HepG2 (cell line): ENCODE measurements at regions not wholly inside any gene's neighbourhood (a gene's known extent, or its start where the extent isn't known, plus 50 kb on each side); places are given as distances from the start of the nearest gene placed in this dataset.
A peak's percentile ranks its signal among the peaks of the same experiment; 100 is the strongest.

Source experiments
- ATAC-seq: fragments of 200-7000 bp; cut with Tn5 transposase; 3 replicates; pipeline ENCODE4 v1.9.1; 2020; ENCODE audit warnings: mild to moderate bottlenecking, moderate library complexity
- BruUV-seq: library from RNA; stranded (reverse); fragments of 400-500 nt; replicated peaks from 2 replicates; lab custom pipeline; 2021; lab: Mats Ljungman, UMichigan
- CTCF ChIA-PET: fragments of 300-600 bp; formaldehyde crosslinking; extraction: SDS; loops from one replicate; lab custom pipeline; 2021; ENCODE audit warnings: low total read pairs, inconsistent platforms, low intra/inter-chr PET ratio; lab: Yijun Ruan, JAX
- POLR2A ChIA-PET: fragments of 350-600 bp; sonication (Branson Sonifier 250); formaldehyde crosslinking; loops from one replicate; lab custom pipeline; 2020; ENCODE audit warnings: antibody characterized with exemption, inconsistent platforms; lab: Yijun Ruan, JAX
- DNase-seq: peaks from one replicate; pipeline ENCODE4 v3.0.0-alpha.2; 2015; ENCODE audit warnings: low spot score
- FAIRE-seq: peaks from 3 replicates; lab custom pipeline; 2011; peaks lifted over from hg19 to GRCh38; lab: Jason Lieb, UNC
- H2AFZ ChIP-seq: one replicate; pipeline ENCODE4 v1.6.1; 2011; ENCODE audit warnings: low read length, inconsistent platforms
- H3K27ac ChIP-seq: fragments of 300-600 bp; 3 replicates; pipeline ENCODE4 v1.8.0; 2011; ENCODE audit warnings: mixed run types, mild to moderate bottlenecking, mixed read lengths, low read length, inconsistent platforms; ENCODE audit not compliant: insufficient read depth; ENCODE audit errors: extremely low read length
- H3K27me3 ChIP-seq, 2 experiments: fragments of 200-600 bp in 1 of 2; 2 replicates in 1 of 2; 3 replicates in 1 of 2; pipeline versions ENCODE4 v1.6.0 to v1.8.0; 2011; ENCODE audit warnings: low read length in 2 of 2, mild to moderate bottlenecking in 2 of 2, moderate library complexity in 2 of 2, inconsistent platforms in 1 of 2; ENCODE audit not compliant: insufficient read depth in 2 of 2, control insufficient read depth in 1 of 2
- H3K36me3 ChIP-seq, 2 experiments: fragments of 200-600 bp in 1 of 2; replicated peaks in 1 of 2; 2 replicates in 1 of 2; 3 replicates in 1 of 2; pipeline versions ENCODE4 v1.5.1 to v1.8.0; 2011; ENCODE audit warnings: low read length in 2 of 2, inconsistent platforms in 1 of 2; ENCODE audit not compliant: insufficient read depth in 2 of 2, control insufficient read depth in 1 of 2
- H3K4me1 ChIP-seq: 2 replicates; pipeline ENCODE4 v1.5.1; 2012; ENCODE audit warnings: low read length, inconsistent platforms; ENCODE audit not compliant: insufficient read depth
- H3K4me2 ChIP-seq: 2 replicates; pipeline ENCODE4 v1.6.0; 2011; ENCODE audit warnings: low read depth, low read length, inconsistent platforms
- H3K4me3 ChIP-seq, 3 experiments: fragments of 200-600 bp in 1 of 3; sonication (generic), shearing (Covaris generic) in 1 of 3; replicated peaks in 1 of 3; 2 replicates each; pipeline ENCODE4 v1.5.1; 2011 to 2016; ENCODE audit warnings: low read length in 3 of 3, inconsistent platforms in 2 of 3, low read depth in 2 of 3, mild to moderate bottlenecking in 2 of 3, control low read depth in 1 of 3, mixed read lengths in 1 of 3; ENCODE audit not compliant: insufficient read depth in 1 of 3
- H3K79me2 ChIP-seq: one replicate; pipeline ENCODE4 v1.6.1; 2011; ENCODE audit warnings: low read length, inconsistent platforms; ENCODE audit not compliant: insufficient read depth
- H3K9ac ChIP-seq: 2 replicates; pipeline ENCODE4 v1.6.0; 2011; ENCODE audit warnings: mild to moderate bottlenecking, low read depth, low read length, inconsistent platforms; ENCODE audit not compliant: insufficient read depth
- H3K9me3 ChIP-seq: 2 replicates; pipeline ENCODE4 v1.5.1; 2012; ENCODE audit warnings: mild to moderate bottlenecking, low read length
- H4K20me1 ChIP-seq: 2 replicates; pipeline ENCODE4 v1.6.0; 2011; ENCODE audit warnings: inconsistent platforms, mild to moderate bottlenecking, low read length, moderate library complexity; ENCODE audit not compliant: insufficient read depth
- ARHGAP35 ChIP-seq: sonication (generic); formaldehyde crosslinking; IDR thresholded peaks from 2 replicates; pipeline ENCODE4 v1.9.0; 2022; ENCODE audit warnings: mild to moderate bottlenecking, inconsistent platforms, moderate library complexity, missing genetic modification reagents, borderline replicate concordance
- RAD51 ChIP-seq: fragments of 450-650 bp; IDR thresholded peaks from 2 replicates; pipeline ENCODE4 v1.6.1; 2016; ENCODE audit warnings: borderline replicate concordance
- RBM39 ChIP-seq: fragments of 200-400 bp; formaldehyde crosslinking; IDR thresholded peaks from one replicate; pipeline ENCODE4 v1.6.1; 2018; ENCODE audit warnings: antibody characterized with exemption, mild to moderate bottlenecking, low read depth, low read length; ENCODE audit not compliant: poor library complexity, severe bottlenecking
- SALL2 ChIP-seq: sonication (generic); formaldehyde crosslinking; IDR thresholded peaks from 2 replicates; pipeline ENCODE4 v1.8.1; 2023; ENCODE audit warnings: mild to moderate bottlenecking, missing genetic modification reagents, inconsistent platforms
- SOX6 ChIP-seq, 2 experiments: fragments of 450-650 bp in 1 of 2; sonication (generic) in 1 of 2; formaldehyde crosslinking in 1 of 2; IDR thresholded peaks; 2 replicates each; pipeline versions ENCODE4 v1.4.0 to v1.6.1; 2017 to 2020; ENCODE audit warnings: antibody characterized with exemption in 1 of 2, mild to moderate bottlenecking in 1 of 2, missing genetic modification reagents in 1 of 2
- STAG1 ChIP-seq: sonication (generic); formaldehyde crosslinking; IDR thresholded peaks from 2 replicates; pipeline ENCODE4 v1.4.0; 2020; ENCODE audit warnings: missing genetic modification reagents
- TRAFD1 ChIP-seq: sonication (generic); formaldehyde crosslinking; IDR thresholded peaks from 2 replicates; pipeline ENCODE4 v1.5.1; 2020; ENCODE audit warnings: missing genetic modification reagents, mild to moderate bottlenecking, borderline replicate concordance
- ZMYM4 ChIP-seq: sonication (generic); formaldehyde crosslinking; IDR thresholded peaks from 2 replicates; pipeline ENCODE4 v1.8.1; 2023; ENCODE audit warnings: mild to moderate bottlenecking, missing genetic modification reagents
- ZNF274 ChIP-seq: sonication (generic); formaldehyde crosslinking; IDR thresholded peaks from 2 replicates; pipeline ENCODE4 v1.5.1; 2020; ENCODE audit warnings: mild to moderate bottlenecking, missing genetic modification reagents
- WGBS: methylation state at CpG from one replicate; pipeline ENCODE4 v1.1.6; 2017; ENCODE audit warnings: low lambda C conversion rate; 5-methylcytosine and 5-hydroxymethylcytosine counted together
- in situ Hi-C: cut with HindIII; loops from 2 replicates; pipeline ENCODE4 v1.10.0; 2017; ENCODE audit warnings: low pct_unique_long_range_greater_than_20kb; ENCODE audit not compliant: extremely low pct_ligation_motif_present
- intact Hi-C: fragments of 100-400 bp; cut with micrococcal nuclease; formaldehyde crosslinking; loops from one replicate; pipeline ENCODE4 v1.10.0; 2022; ENCODE audit not compliant: unreplicated experiment
- TF ChIP-seq, protein P1 (sequence below): sonication (generic); formaldehyde crosslinking; IDR thresholded peaks from 2 replicates; pipeline ENCODE4 v1.5.0; 2020; ENCODE audit warnings: mild to moderate bottlenecking, missing genetic modification reagents, moderate library complexity

DNA sequence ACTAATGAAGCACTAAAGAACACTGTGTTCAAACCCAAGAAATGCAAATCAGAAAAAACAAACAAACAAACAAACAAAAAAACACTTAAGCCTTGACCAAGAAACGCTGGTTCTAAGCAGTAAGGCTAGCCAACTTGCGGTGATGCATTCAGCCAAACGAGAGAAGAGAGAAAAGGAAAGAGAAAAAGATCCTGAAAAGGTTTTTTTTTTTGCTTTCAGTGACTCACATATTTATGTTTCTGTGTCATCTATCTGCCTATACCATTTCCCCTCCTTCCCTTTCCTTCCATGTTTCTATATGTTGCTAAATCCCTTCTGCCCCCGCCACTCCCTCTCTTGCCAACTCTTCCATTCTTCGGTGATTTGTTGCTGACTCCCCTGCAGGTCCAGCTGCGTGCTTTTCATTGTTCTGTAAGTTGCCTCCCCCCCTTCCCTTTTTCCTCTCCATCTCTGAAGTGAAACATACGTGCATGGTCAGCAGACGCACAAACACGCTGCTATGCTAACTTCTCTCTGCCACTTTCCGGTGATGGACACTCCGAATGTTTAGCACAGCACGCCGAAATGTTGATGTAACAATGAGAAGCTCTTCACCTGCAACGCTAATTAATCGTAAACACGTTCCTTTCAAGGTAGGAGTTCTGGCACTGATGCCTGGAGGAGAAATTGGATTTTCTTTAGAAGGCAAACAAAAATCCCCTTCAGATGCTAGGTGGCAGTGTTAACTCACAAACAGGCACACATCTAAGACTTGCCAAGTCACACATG is 154.4 kb downstream of the TUSC7 start:
- intact Hi-C loops (no loop called here), in situ Hi-C loops (no loop called here)
- Histone ChIP-seq H3K9ac (no peak overlapping the region), H3K79me2 (no peaks in the 10 kb centered on the region), H3K27me3 (no peaks in the 10 kb centered on the region), H4K20me1 (no peaks in the 10 kb centered on the region), H3K27ac (no peak overlapping the region), H2AFZ (no peak overlapping the region), H3K36me3 (no peaks in the 10 kb centered on the region), H3K4me2 (no peak overlapping the region), H3K9me3 (no peaks in the 10 kb centered on the region), H3K4me3 (no peak overlapping the region), H3K4me1 (no peaks in the 10 kb centered on the region)
- WGBS = 7% methylated on average over 16 of the region's 16 CpGs
- DNase-seq = peak; percentile 1
- ChIA-PET CTCF (no interaction called here), POLR2A (no interaction called here)
- no peak for FAIRE-seq
- TF ChIP-seq SOX6 (IDR thresholded peaks at IDR 0.05) = no peak
- TF ChIP-seq SOX6 (CRISPR knock-in tag; IDR thresholded peaks at IDR 0.05) = no peak
- TF ChIP-seq RBM39 = no peak
- no peak for TF ChIP-seq ARHGAP35
- no peak for TF ChIP-seq TRAFD1 (CRISPR knock-in tag)
- TF ChIP-seq STAG1 = peak; percentile 47
- no peak for TF ChIP-seq ZMYM4 (CRISPR knock-in tag)
- no peak for TF ChIP-seq ZNF274 (CRISPR knock-in tag)
- TF ChIP-seq SALL2 = no peak
- no peak for TF ChIP-seq RAD51
- TF ChIP-seq, protein P1, sequence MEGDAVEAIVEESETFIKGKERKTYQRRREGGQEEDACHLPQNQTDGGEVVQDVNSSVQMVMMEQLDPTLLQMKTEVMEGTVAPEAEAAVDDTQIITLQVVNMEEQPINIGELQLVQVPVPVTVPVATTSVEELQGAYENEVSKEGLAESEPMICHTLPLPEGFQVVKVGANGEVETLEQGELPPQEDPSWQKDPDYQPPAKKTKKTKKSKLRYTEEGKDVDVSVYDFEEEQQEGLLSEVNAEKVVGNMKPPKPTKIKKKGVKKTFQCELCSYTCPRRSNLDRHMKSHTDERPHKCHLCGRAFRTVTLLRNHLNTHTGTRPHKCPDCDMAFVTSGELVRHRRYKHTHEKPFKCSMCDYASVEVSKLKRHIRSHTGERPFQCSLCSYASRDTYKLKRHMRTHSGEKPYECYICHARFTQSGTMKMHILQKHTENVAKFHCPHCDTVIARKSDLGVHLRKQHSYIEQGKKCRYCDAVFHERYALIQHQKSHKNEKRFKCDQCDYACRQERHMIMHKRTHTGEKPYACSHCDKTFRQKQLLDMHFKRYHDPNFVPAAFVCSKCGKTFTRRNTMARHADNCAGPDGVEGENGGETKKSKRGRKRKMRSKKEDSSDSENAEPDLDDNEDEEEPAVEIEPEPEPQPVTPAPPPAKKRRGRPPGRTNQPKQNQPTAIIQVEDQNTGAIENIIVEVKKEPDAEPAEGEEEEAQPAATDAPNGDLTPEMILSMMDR = peak; percentile 28; the same call in 1 of the 2 replicates
- no peak for ATAC-seq
- no TSS peak for BruUV-seq
